ENCODE measurements at regions not wholly inside any gene's neighbourhood (a gene's known extent, or its start where the extent isn't known, plus 50 kb on each side); places are given as distances from the start of the nearest gene placed in this dataset.
"Not testable (repeated sequence)": the region's sequence is repeated elsewhere in the genome, so short reads cannot be mapped to it uniquely, and the experiment has no call there.

- H3K27me3 ChIP-seq (replicated peaks; ENCODE audit: insufficient read depth, low read depth, low read length, poor library complexity); H3K4me1 ChIP-seq (ENCODE audit: insufficient read depth, low read length, poor library complexity, severe bottlenecking); DNase-seq (ENCODE audit: low spot score); CTCF ChIA-PET; BruUV-seq (replicated peaks); H3K9me3 ChIP-seq (ENCODE audit: low read depth, low read length, poor library complexity, severe bottlenecking); H3K36me3 ChIP-seq (ENCODE audit: insufficient read depth, low read length, poor library complexity, severe bottlenecking); H3K27ac ChIP-seq (ENCODE audit: low read depth, low read length, poor library complexity, severe bottlenecking); POLR2A ChIA-PET (ENCODE audit: low non-redundant PET); intact Hi-C loops (cut with micrococcal nuclease; ENCODE audit: unreplicated experiment); H3K4me3 ChIP-seq (ENCODE audit: low read depth, low read length, poor library complexity, severe bottlenecking): not testable (repeated sequence)
Observed at GRCh38 chr3:607480-607879, 410.9 kb downstream of the CHL1 start.

GRCh38 chr3:621714-622113 lies 425.2 kb downstream of the CHL1 start:
- Histone ChIP-seq H3K9me3 (ENCODE audit: low read depth, low read length, poor library complexity, severe bottlenecking) (no peaks in the 10 kb centered on the region), H3K4me1 (ENCODE audit: insufficient read depth, low read length, poor library complexity, severe bottlenecking) (no peaks in the 10 kb centered on the region), H3K27me3 (replicated peaks; ENCODE audit: insufficient read depth, low read depth, low read length, poor library complexity) (no peaks in the 10 kb centered on the region), H3K4me3 (ENCODE audit: low read depth, low read length, poor library complexity, severe bottlenecking) (no peak overlapping the region), H3K36me3 (ENCODE audit: insufficient read depth, low read length, poor library complexity, severe bottlenecking) (no peaks in the 10 kb centered on the region), H3K27ac (ENCODE audit: low read depth, low read length, poor library complexity, severe bottlenecking) (no peak overlapping the region)
- intact Hi-C loops (cut with micrococcal nuclease; ENCODE audit: unreplicated experiment), result no loop called here
- TF ChIP-seq CTCF (conservative IDR thresholded peaks at IDR 0.05; ENCODE audit: low read depth, low read length), result no peak
- TF ChIP-seq EZH2 (IDR thresholded peaks at IDR 0.05; ENCODE audit: borderline replicate concordance, low read depth, low read length, poor library complexity, severe bottlenecking), result no peak
- DNase-seq (ENCODE audit: low spot score), result no peak
- ChIA-PET CTCF (no interaction called here), POLR2A (ENCODE audit: low non-redundant PET) (no interaction called here)
- no TSS peak for BruUV-seq (replicated peaks)

GRCh38 chr3:622314-622713 lies 425.8 kb downstream of the CHL1 start:
- POLR2A ChIA-PET (ENCODE audit: low non-redundant PET), result no interaction called here
- Histone ChIP-seq H3K4me1 (ENCODE audit: insufficient read depth, low read length, poor library complexity, severe bottlenecking) (no peaks in the 10 kb centered on the region), H3K9me3 (ENCODE audit: low read depth, low read length, poor library complexity, severe bottlenecking) (no peaks in the 10 kb centered on the region), H3K36me3 (ENCODE audit: insufficient read depth, low read length, poor library complexity, severe bottlenecking) (no peaks in the 10 kb centered on the region), H3K27ac (ENCODE audit: low read depth, low read length, poor library complexity, severe bottlenecking) (no peak overlapping the region), H3K27me3 (replicated peaks; ENCODE audit: insufficient read depth, low read depth, low read length, poor library complexity) (no peaks in the 10 kb centered on the region), H3K4me3 (ENCODE audit: low read depth, low read length, poor library complexity, severe bottlenecking) (no peak overlapping the region)
- intact Hi-C loops (cut with micrococcal nuclease; ENCODE audit: unreplicated experiment), result no loop called here
- CTCF ChIA-PET, result no interaction called here
- TF ChIP-seq EZH2 (IDR thresholded peaks at IDR 0.05; ENCODE audit: borderline replicate concordance, low read depth, low read length, poor library complexity, severe bottlenecking), result no peak
- no peak for TF ChIP-seq CTCF (conservative IDR thresholded peaks at IDR 0.05; ENCODE audit: low read depth, low read length)
- no TSS peak for BruUV-seq (replicated peaks)
- DNase-seq (ENCODE audit: low spot score), result no peak

- POLR2A ChIA-PET (ENCODE audit: low non-redundant PET), result no interaction called here
- Histone ChIP-seq H3K27me3 (replicated peaks; ENCODE audit: insufficient read depth, low read depth, low read length, poor library complexity) (no peaks in the 10 kb centered on the region), H3K4me3 (ENCODE audit: low read depth, low read length, poor library complexity, severe bottlenecking) (no peak overlapping the region), H3K9me3 (ENCODE audit: low read depth, low read length, poor library complexity, severe bottlenecking) (no peaks in the 10 kb centered on the region), H3K4me1 (ENCODE audit: insufficient read depth, low read length, poor library complexity, severe bottlenecking) (no peaks in the 10 kb centered on the region), H3K36me3 (ENCODE audit: insufficient read depth, low read length, poor library complexity, severe bottlenecking) (no peaks in the 10 kb centered on the region), H3K27ac (ENCODE audit: low read depth, low read length, poor library complexity, severe bottlenecking) (no peak overlapping the region)
- no peak for DNase-seq (ENCODE audit: low spot score)
- CTCF ChIA-PET, result no interaction called here
- TF ChIP-seq EZH2 (IDR thresholded peaks at IDR 0.05; ENCODE audit: borderline replicate concordance, low read depth, low read length, poor library complexity, severe bottlenecking) (no peak), CTCF (conservative IDR thresholded peaks at IDR 0.05; ENCODE audit: low read depth, low read length) (no peak)
- intact Hi-C loops (cut with micrococcal nuclease; ENCODE audit: unreplicated experiment), result no loop called here
- no TSS peak for BruUV-seq (replicated peaks)
Observed at GRCh38 chr3:623914-624545, 427.5 kb downstream of the CHL1 start.
